RWPE2 (cell line): ENCODE measurements at regions not wholly inside any gene's neighbourhood (a gene's known extent, or its start where the extent isn't known, plus 50 kb on each side); places are given as distances from the start of the nearest gene placed in this dataset.

Experiments used
- ATAC-seq: fragments of 200-7000 bp; cut with Tn5 transposase; 3 replicates; pipeline ENCODE4 v1.9.1; 2021; ENCODE audit warnings: low read depth
- DNase-seq: peaks from one replicate; pipeline ENCODE4 v3.0.0-alpha.2; 2020; ENCODE audit warnings: low spot score
- H3K27ac ChIP-seq: fragments of 450-650 bp; 2 replicates; pipeline ENCODE4 v1.5.1; 2017; ENCODE audit warnings: mild to moderate bottlenecking; ENCODE audit not compliant: poor library complexity, severe bottlenecking
- H3K27me3 ChIP-seq: fragments of 250-450 bp; sonication (Bioruptor Pico); 2 replicates; pipeline ENCODE4 v1.5.1; 2021; ENCODE audit warnings: mild to moderate bottlenecking, moderate library complexity; ENCODE audit not compliant: insufficient read depth, poor library complexity, severe bottlenecking
- H3K36me3 ChIP-seq: fragments of 250-450 bp; sonication (Bioruptor Pico); 2 replicates; pipeline ENCODE4 v1.5.1; 2020; ENCODE audit warnings: low read depth, mild to moderate bottlenecking, moderate library complexity
- H3K4me1 ChIP-seq: fragments of 250-450 bp; sonication (Bioruptor Pico); 2 replicates; pipeline ENCODE4 v1.5.1; 2021; ENCODE audit warnings: mild to moderate bottlenecking, moderate library complexity; ENCODE audit not compliant: insufficient read depth, poor library complexity, severe bottlenecking
- H3K4me3 ChIP-seq: fragments of 250-450 bp; sonication (Bioruptor Pico); 2 replicates; pipeline ENCODE4 v1.5.1; 2021; ENCODE audit warnings: mild to moderate bottlenecking, moderate library complexity; ENCODE audit not compliant: severe bottlenecking
- H3K9me3 ChIP-seq: fragments of 250-450 bp; sonication (Bioruptor Pico); 2 replicates; pipeline ENCODE4 v1.5.1; 2021; ENCODE audit warnings: mild to moderate bottlenecking, moderate library complexity; ENCODE audit not compliant: severe bottlenecking
- TF ChIP-seq, protein P1 (sequence below): fragments of 450-650 bp; IDR thresholded peaks from one replicate; pipeline ENCODE4 v1.5.1; 2017; ENCODE audit warnings: mild to moderate bottlenecking, moderate library complexity; ENCODE audit not compliant: poor library complexity, severe bottlenecking

- ATAC-seq, result peak; percentile 89
Observed at GRCh38 chr1:60978421-60979357, 103.7 kb upstream of the NFIA start.

DNA sequence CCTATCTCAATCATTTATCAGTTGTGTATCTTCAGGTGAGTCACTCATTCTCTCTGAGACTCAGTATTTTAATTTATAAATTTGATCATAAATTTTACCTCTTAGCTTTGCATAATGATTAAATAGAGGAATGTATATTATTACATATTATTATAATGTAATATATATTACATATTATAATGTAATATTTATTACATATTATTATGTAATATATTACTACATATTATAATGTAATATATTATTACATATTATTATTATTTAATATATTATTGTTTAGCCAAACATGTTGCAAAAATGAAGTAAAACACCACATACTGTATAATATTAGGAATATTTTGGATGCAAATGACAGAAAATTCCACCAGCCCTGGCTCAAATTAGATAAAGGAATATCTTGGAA, 104.7 kb upstream of the NFIA start:
- no peak overlapping the region for H3K27ac ChIP-seq
- TF ChIP-seq, protein P1, sequence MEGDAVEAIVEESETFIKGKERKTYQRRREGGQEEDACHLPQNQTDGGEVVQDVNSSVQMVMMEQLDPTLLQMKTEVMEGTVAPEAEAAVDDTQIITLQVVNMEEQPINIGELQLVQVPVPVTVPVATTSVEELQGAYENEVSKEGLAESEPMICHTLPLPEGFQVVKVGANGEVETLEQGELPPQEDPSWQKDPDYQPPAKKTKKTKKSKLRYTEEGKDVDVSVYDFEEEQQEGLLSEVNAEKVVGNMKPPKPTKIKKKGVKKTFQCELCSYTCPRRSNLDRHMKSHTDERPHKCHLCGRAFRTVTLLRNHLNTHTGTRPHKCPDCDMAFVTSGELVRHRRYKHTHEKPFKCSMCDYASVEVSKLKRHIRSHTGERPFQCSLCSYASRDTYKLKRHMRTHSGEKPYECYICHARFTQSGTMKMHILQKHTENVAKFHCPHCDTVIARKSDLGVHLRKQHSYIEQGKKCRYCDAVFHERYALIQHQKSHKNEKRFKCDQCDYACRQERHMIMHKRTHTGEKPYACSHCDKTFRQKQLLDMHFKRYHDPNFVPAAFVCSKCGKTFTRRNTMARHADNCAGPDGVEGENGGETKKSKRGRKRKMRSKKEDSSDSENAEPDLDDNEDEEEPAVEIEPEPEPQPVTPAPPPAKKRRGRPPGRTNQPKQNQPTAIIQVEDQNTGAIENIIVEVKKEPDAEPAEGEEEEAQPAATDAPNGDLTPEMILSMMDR, result no peak
- no peaks in the 10 kb centered on the region for H3K36me3 ChIP-seq
- no peak overlapping the region for H3K4me3 ChIP-seq
- no peaks in the 10 kb centered on the region for H3K27me3 ChIP-seq
- H3K4me1 ChIP-seq, result peaks cover 2% of the 10 kb centered on the region
- H3K9me3 ChIP-seq, result no peaks in the 10 kb centered on the region
- no peak for DNase-seq
- ATAC-seq, result no peak

More at GRCh38 chr1:60978421-60979357, 103.7 kb upstream of the NFIA start:
- DNase-seq, result no peak
- no peak overlapping the region for H3K27ac ChIP-seq
- no peaks in the 10 kb centered on the region for H3K36me3 ChIP-seq
- no peaks in the 10 kb centered on the region for H3K4me1 ChIP-seq
- TF ChIP-seq, protein P1, result peak; percentile 72
- no peaks in the 10 kb centered on the region for H3K9me3 ChIP-seq
- no peak overlapping the region for H3K4me3 ChIP-seq
- no peaks in the 10 kb centered on the region for H3K27me3 ChIP-seq

DNA sequence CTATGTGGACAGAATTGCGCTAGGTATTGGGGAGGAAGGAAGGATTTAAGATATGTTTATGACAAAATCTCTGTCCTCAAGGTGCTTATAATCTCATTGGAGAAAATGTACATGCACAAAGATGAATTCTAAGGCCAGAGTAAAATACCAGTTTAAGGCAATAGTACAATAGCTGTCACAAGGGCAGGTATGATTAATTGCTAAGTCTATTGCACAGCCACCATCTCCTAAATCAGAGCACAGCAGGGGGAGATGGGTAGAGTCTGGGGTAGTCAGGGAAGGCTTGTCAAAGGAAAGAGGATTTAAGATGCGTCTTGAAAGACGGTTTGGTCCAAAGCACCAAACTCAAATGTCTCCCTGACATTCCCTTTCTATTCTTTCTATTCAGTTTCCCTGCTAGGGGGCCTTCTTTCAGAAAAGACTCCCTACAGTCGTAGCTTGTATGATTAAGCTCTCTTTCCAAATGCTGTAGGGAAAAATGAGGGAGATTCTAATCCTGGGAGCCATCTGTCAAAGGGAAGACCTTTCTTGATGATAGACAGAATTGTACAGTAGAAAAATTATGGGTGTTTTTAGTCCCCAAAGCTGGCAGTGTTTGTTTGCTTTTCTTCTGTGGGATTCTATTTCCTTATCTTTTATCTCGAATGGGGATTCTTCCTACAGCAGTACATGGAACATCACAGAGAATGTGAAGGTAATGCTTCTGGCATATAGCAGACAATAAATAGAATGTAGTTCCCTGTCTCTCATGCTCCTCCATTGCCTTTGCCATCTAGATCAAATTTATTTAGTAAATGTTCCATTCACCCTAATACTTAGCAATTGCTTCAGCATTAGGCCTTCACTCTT, 107.6 kb upstream of the NFIA start:
- DNase-seq (no peak), ATAC-seq (no peak)
- H3K9me3 ChIP-seq, result no peaks in the 10 kb centered on the region
- TF ChIP-seq, protein P1, result no peak
- no peak overlapping the region for H3K4me3 ChIP-seq
- H3K36me3 ChIP-seq, result no peaks in the 10 kb centered on the region
- peaks cover 6% of the 10 kb centered on the region for H3K4me1 ChIP-seq
- no peaks in the 10 kb centered on the region for H3K27me3 ChIP-seq
- no peak overlapping the region for H3K27ac ChIP-seq

DNA sequence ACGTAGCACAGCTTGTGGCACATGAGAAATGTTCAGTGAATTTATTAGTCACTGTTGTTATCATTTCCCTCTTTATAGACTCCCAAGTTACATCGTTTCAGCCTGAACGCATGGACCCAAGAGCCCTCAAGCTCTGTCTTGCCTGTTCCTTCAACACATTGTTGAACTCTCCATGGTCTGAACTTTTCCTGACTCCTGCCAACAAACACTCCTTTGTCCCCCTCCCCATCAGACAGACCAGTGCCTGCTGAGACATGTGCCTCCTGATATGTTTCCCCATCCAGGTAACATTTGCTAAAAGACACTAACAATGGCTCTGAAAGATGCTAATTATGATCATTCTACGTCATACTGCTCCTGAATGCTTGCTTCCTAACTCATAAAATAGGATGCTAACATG, 108.7 kb upstream of the NFIA start:
- Histone ChIP-seq H3K27ac (no peak overlapping the region), H3K36me3 (no peaks in the 10 kb centered on the region), H3K9me3 (no peaks in the 10 kb centered on the region), H3K27me3 (no peaks in the 10 kb centered on the region), H3K4me1 (peaks cover 6% of the 10 kb centered on the region), H3K4me3 (no peak overlapping the region)
- ATAC-seq (no peak), DNase-seq (no peak)
- TF ChIP-seq, protein P1, result no peak
